ENCODE measurements at regions not wholly inside any gene's neighbourhood (a gene's known extent, or its start where the extent isn't known, plus 50 kb on each side); places are given as distances from the start of the nearest gene placed in this dataset.

DNA sequence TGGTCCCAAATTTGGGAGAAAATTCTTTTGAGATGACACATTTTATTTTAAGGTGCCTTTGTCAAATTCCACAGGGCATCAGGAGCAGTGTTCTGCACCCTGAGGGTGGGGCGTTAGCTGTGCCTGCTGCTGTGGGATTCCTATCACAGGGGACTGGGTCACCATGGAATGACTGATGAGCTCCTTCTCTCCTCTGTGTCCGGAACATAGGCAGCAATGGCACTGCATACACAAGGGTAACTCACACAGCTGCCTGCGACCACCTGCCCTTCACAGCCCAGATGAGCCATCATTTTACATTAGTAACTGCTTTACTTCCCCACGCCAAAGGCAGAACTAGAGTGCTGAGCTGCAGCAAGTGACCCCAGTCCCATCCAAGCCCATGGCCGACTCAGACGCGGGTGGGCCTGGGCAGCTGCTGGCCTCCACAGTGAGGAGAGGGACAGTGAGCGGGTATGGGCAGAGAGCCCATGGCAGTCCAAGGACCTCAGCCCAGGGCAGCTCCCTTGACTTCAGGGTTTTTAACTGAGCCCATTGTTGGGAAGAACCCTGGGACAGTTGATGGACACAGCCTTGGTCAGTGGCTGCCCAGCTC is 93.7 kb downstream of the GADD45G start:
- TF ChIP-seq, protein P1, sequence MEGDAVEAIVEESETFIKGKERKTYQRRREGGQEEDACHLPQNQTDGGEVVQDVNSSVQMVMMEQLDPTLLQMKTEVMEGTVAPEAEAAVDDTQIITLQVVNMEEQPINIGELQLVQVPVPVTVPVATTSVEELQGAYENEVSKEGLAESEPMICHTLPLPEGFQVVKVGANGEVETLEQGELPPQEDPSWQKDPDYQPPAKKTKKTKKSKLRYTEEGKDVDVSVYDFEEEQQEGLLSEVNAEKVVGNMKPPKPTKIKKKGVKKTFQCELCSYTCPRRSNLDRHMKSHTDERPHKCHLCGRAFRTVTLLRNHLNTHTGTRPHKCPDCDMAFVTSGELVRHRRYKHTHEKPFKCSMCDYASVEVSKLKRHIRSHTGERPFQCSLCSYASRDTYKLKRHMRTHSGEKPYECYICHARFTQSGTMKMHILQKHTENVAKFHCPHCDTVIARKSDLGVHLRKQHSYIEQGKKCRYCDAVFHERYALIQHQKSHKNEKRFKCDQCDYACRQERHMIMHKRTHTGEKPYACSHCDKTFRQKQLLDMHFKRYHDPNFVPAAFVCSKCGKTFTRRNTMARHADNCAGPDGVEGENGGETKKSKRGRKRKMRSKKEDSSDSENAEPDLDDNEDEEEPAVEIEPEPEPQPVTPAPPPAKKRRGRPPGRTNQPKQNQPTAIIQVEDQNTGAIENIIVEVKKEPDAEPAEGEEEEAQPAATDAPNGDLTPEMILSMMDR (IDR thresholded peaks at IDR 0.05; ENCODE audit: unreplicated experiment), result no peak
- no peak overlapping the region for H3K27ac Mint-ChIP-seq
- H3K36me3 Mint-ChIP-seq, result no peaks in the 10 kb centered on the region
- no peaks in the 10 kb centered on the region for H3K4me1 Mint-ChIP-seq
- H3K27me3 Mint-ChIP-seq (ENCODE audit: low read depth), result peaks cover 4% of the 10 kb centered on the region
- H3K4me3 Mint-ChIP-seq, result no peak overlapping the region
- no peak for DNase-seq (ENCODE audit: low spot score in 2 of 2, unreplicated experiment in 2 of 2)
- H3K9me3 Mint-ChIP-seq, result no peaks in the 10 kb centered on the region

GRCh38 chr9:89699646-89700045 is 94.8 kb downstream of the GADD45G start:
- Mint-ChIP-seq H3K27ac (no peak overlapping the region), H3K9me3 (no peaks in the 10 kb centered on the region), H3K27me3 (ENCODE audit: low read depth) (peaks cover 9% of the 10 kb centered on the region), H3K4me3 (no peak overlapping the region), H3K36me3 (no peaks in the 10 kb centered on the region), H3K4me1 (no peaks in the 10 kb centered on the region)
- TF ChIP-seq, protein P1 (IDR thresholded peaks at IDR 0.05; ENCODE audit: unreplicated experiment), result no peak
- no peak for DNase-seq (ENCODE audit: low spot score in 2 of 2, unreplicated experiment in 2 of 2)

GRCh38 chr9:89701221-89701798 is 96.5 kb downstream of the GADD45G start:
- DNase-seq (ENCODE audit: low spot score in 2 of 2, unreplicated experiment in 2 of 2), result no peak
- Mint-ChIP-seq H3K4me3 (no peak overlapping the region), H3K36me3 (no peaks in the 10 kb centered on the region), H3K4me1 (peaks cover 3% of the 10 kb centered on the region), H3K27ac (no peak overlapping the region), H3K9me3 (no peaks in the 10 kb centered on the region), H3K27me3 (ENCODE audit: low read depth) (peaks cover 14% of the 10 kb centered on the region)
- TF ChIP-seq, protein P1 (IDR thresholded peaks at IDR 0.05; ENCODE audit: unreplicated experiment), result no peak

GRCh38 chr9:89702401-89702800 is 97.6 kb downstream of the GADD45G start:
- Mint-ChIP-seq H3K27me3 (ENCODE audit: low read depth) (peaks cover 18% of the 10 kb centered on the region), H3K27ac (no peak overlapping the region), H3K4me3 (no peak overlapping the region), H3K9me3 (no peaks in the 10 kb centered on the region), H3K4me1 (peaks cover 9% of the 10 kb centered on the region), H3K36me3 (no peaks in the 10 kb centered on the region)
- DNase-seq (ENCODE audit: low spot score in 2 of 2, unreplicated experiment in 2 of 2), result no peak
- TF ChIP-seq, protein P1 (IDR thresholded peaks at IDR 0.05; ENCODE audit: unreplicated experiment), result no peak

- Mint-ChIP-seq H3K36me3 (no peaks in the 10 kb centered on the region), H3K27me3 (ENCODE audit: low read depth) (peaks cover 23% of the 10 kb centered on the region), H3K9me3 (no peaks in the 10 kb centered on the region), H3K4me3 (no peak overlapping the region), H3K27ac (no peak overlapping the region), H3K4me1 (peaks cover 9% of the 10 kb centered on the region)
- TF ChIP-seq, protein P1 (IDR thresholded peaks at IDR 0.05; ENCODE audit: unreplicated experiment), result no peak
- DNase-seq (ENCODE audit: low spot score in 2 of 2, unreplicated experiment in 2 of 2), result no peak
Observed at GRCh38 chr9:89705651-89706050, 100.8 kb downstream of the GADD45G start.

All from mesothelial cell of epicardium (in vitro differentiated cells).